ENCODE measurements at regions not wholly inside any gene's neighbourhood (a gene's known extent, or its start where the extent isn't known, plus 50 kb on each side); places are given as distances from the start of the nearest gene placed in this dataset.
A peak's percentile ranks its signal among the peaks of the same experiment; 100 is the strongest.

DNA sequence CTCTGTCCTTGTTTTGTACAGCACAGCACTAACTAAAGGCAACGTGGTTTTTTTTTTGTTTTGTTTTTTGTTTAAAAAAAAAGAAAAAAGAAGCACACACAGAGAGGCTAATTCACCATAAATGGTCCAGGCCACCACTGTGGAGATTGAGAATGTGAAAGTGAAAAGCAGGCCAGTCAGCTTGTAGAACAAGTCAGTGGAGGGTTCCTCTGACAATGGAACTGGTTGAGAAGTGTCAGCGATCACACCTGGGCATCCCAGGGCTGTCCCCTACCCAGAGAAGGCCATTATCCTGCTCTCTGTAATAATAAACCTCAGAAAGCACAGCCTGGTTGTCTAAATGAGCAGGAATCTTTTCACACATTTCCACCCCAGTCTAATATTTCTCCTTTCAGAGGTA is 119.6 kb upstream of the ZNF438 start:
- H3K9me3 ChIP-seq: no peaks in the 10 kb centered on the region
- no peaks in the 10 kb centered on the region for H3K36me3 ChIP-seq
- ATAC-seq (ENCODE audit: low FRiP score in 2 of 2) (no peak), DNase-seq (no peak)
- H3K27ac ChIP-seq: no peak overlapping the region
- no peaks in the 10 kb centered on the region for H3K27me3 ChIP-seq
- TF ChIP-seq POLR2A (IDR thresholded peaks at IDR 0.05): no peak
- no peak for TF ChIP-seq POLR2AphosphoS5 (IDR thresholded peaks at IDR 0.05)
- TF ChIP-seq, protein P1, sequence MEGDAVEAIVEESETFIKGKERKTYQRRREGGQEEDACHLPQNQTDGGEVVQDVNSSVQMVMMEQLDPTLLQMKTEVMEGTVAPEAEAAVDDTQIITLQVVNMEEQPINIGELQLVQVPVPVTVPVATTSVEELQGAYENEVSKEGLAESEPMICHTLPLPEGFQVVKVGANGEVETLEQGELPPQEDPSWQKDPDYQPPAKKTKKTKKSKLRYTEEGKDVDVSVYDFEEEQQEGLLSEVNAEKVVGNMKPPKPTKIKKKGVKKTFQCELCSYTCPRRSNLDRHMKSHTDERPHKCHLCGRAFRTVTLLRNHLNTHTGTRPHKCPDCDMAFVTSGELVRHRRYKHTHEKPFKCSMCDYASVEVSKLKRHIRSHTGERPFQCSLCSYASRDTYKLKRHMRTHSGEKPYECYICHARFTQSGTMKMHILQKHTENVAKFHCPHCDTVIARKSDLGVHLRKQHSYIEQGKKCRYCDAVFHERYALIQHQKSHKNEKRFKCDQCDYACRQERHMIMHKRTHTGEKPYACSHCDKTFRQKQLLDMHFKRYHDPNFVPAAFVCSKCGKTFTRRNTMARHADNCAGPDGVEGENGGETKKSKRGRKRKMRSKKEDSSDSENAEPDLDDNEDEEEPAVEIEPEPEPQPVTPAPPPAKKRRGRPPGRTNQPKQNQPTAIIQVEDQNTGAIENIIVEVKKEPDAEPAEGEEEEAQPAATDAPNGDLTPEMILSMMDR (IDR thresholded peaks at IDR 0.05): no peak
- peaks cover 2 to 12% (median 7%) of the 10 kb centered on the region in 4 donors for H3K4me1 ChIP-seq
- 74 to 79% methylated on average over 2 of the region's 2 CpGs for WGBS, 2 donors
- no peak overlapping the region for H3K4me3 ChIP-seq

DNA sequence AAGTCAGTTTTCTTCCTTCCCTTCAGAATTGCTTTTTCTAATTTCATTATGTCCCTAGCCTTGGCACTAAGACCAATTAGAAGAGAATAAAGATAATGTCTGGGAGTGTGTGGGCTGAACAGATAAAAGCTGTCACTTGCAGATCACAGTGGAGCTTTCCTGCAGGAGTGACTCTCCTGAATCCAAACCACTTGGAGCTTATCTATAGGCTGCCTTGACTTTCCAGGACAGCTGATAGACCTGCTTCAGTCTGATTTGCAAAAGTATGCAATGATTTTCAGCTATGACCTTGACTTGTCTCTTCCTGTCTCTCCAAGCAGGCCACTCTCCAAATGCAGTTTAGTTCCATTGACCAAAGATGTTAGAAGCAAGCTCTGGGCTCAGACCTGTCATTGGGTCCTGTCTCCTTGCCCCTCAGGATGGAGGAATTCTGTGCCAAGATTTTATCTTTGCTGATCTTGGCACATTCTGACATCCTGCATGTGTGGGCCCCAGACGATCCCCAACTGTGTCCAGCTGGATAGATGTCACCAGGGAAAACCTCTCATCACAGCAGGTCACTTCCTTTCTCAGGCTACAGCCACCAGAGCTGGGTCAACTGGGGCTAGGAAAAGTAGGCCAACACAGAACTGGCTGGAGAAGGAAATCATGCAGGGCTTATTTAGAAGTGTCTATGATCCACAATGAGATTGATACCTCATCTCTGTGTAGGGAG is 120.9 kb upstream of the ZNF438 start:
- Histone ChIP-seq H3K4me1 (peaks cover 0 to 7% (median 4%) of the 10 kb centered on the region in 4 donors), H3K27ac (peak overlapping the region in 1 of 4 donors; percentile 34), H3K36me3 (no peaks in the 10 kb centered on the region), H3K4me3 (no peak overlapping the region), H3K27me3 (no peaks in the 10 kb centered on the region), H3K9me3 (no peaks in the 10 kb centered on the region)
- no peak for TF ChIP-seq POLR2A (IDR thresholded peaks at IDR 0.05)
- no peak for TF ChIP-seq POLR2AphosphoS5 (IDR thresholded peaks at IDR 0.05)
- TF ChIP-seq EP300 (IDR thresholded peaks at IDR 0.05): no peak
- TF ChIP-seq, protein P1 (IDR thresholded peaks at IDR 0.05): no peak
- ATAC-seq (ENCODE audit: low FRiP score in 2 of 2) (peak in 1 of 2 donors; percentile 51), DNase-seq (no peak)
- 14 to 63% methylated on average over 1 of the region's 1 CpG for WGBS, 2 donors

DNA sequence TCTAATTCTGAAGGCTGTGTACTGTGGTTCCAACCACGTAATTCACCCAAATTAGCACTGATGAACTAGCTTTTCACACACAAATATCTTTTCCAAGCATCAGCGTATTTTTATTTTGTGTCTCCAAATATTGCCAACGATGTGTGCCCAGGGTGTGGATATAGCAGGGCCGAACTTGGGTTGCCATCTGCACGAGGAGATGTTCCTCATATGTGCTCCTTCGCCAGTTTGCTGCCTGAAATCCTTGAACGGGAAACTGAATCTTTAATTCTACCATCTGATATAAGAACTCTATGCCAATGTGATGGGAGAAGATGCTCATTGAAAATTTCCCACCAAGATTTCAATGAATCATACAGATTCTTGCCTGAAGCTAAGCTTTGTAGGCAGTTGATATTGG is 121.5 kb upstream of the ZNF438 start:
- ATAC-seq (ENCODE audit: low FRiP score in 2 of 2) (no peak), DNase-seq (no peak)
- WGBS, 2 donors: 89 to 93% methylated on average over 7 of the region's 7 CpGs
- Histone ChIP-seq H3K4me3 (no peak overlapping the region), H3K27ac (peak overlapping the region in 1 of 4 donors; percentile 34), H3K27me3 (no peaks in the 10 kb centered on the region), H3K4me1 (peaks cover 0 to 8% (median 4%) of the 10 kb centered on the region in 4 donors), H3K9me3 (no peaks in the 10 kb centered on the region), H3K36me3 (no peaks in the 10 kb centered on the region)
- TF ChIP-seq POLR2A (IDR thresholded peaks at IDR 0.05) (no peak), EP300 (IDR thresholded peaks at IDR 0.05) (no peak), POLR2AphosphoS5 (IDR thresholded peaks at IDR 0.05) (no peak)
- TF ChIP-seq, protein P1 (IDR thresholded peaks at IDR 0.05): no peak

DNA sequence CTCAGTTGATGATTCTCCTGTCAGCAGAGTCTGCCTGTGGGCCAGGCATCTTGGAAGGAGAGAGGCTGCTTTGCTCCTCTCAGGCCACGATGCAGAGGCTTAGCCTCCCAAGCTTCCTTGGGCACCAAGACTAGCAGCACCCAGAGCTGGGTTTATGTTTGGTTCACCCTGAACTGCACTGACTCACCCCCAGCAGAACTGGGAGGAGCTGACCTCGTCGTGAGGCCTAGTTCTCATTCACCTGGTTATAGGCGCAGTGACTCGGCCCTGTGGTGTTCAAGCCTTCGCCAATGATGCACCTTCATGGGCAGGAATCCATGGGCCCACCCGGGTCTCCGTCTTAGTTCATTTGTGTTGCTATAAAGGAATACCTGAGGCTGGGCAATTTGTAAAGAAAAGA is 122.0 kb upstream of the ZNF438 start:
- H3K27ac ChIP-seq: no peak overlapping the region
- ATAC-seq (ENCODE audit: low FRiP score in 2 of 2): no peak
- H3K9me3 ChIP-seq: no peaks in the 10 kb centered on the region
- no peaks in the 10 kb centered on the region for H3K36me3 ChIP-seq
- DNase-seq: no peak
- no peak overlapping the region for H3K4me3 ChIP-seq
- no peaks in the 10 kb centered on the region for H3K27me3 ChIP-seq
- 97 to 98% methylated on average over 6 to 8 of the region's 8 CpGs for WGBS, 2 donors
- peaks cover 0 to 8% (median 4%) of the 10 kb centered on the region in 4 donors for H3K4me1 ChIP-seq
- TF ChIP-seq POLR2A (IDR thresholded peaks at IDR 0.05): no peak
- TF ChIP-seq EP300 (IDR thresholded peaks at IDR 0.05): no peak

DNA sequence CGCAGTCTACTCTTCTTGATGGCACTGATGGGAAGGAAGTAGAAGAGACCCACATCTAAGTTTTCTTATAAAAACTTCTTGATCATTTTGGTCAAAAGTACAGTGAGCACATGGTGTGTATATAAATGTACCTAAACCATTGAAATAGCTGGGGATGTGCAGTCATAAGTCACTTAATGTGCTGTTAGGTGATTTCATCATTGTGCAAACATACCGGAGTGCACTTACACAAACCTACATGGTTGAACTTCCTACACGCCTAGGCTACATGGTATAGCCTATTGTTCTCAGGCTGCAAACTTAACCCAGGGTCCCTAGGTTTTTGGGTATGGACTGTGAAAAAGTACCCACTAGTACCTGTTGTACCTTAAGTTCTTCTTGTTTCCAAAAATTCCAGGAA is 123.3 kb upstream of the ZNF438 start:
- TF ChIP-seq POLR2A (IDR thresholded peaks at IDR 0.05) (no peak), POLR2AphosphoS5 (IDR thresholded peaks at IDR 0.05) (no peak), EP300 (IDR thresholded peaks at IDR 0.05) (no peak)
- TF ChIP-seq, protein P1 (IDR thresholded peaks at IDR 0.05): no peak
- 46% methylated on average over 3 of the region's 3 CpGs; no CpG with 5 or more reads in 1 of the 2 donors for WGBS, 2 donors
- H3K9me3 ChIP-seq: no peaks in the 10 kb centered on the region
- no peak for DNase-seq
- ATAC-seq (ENCODE audit: low FRiP score in 2 of 2): no peak
- no peaks in the 10 kb centered on the region for H3K36me3 ChIP-seq
- H3K27ac ChIP-seq: no peak overlapping the region
- peaks cover 0 to 8% (median 4%) of the 10 kb centered on the region in 4 donors for H3K4me1 ChIP-seq
- H3K4me3 ChIP-seq: no peak overlapping the region
- H3K27me3 ChIP-seq: no peaks in the 10 kb centered on the region
